Putamen (tissue), 1 donor: ENCODE measurements at regions not wholly inside any gene's neighbourhood (a gene's known extent, or its start where the extent isn't known, plus 50 kb on each side); places are given as distances from the start of the nearest gene placed in this dataset.

ENCODE experiments used
- DNase-seq: peaks from one replicate; pipeline ENCODE4 v3.0.0-alpha.2; 2016; ENCODE audit warnings: low spot score

- no peak for DNase-seq
These were observed 330.6 kb upstream of the IMPG1 start for GRCh38 chr6:76403064-76403463.

- no peak for DNase-seq
These were observed 325.5 kb upstream of the IMPG1 start for GRCh38 chr6:76397966-76398365.

DNA sequence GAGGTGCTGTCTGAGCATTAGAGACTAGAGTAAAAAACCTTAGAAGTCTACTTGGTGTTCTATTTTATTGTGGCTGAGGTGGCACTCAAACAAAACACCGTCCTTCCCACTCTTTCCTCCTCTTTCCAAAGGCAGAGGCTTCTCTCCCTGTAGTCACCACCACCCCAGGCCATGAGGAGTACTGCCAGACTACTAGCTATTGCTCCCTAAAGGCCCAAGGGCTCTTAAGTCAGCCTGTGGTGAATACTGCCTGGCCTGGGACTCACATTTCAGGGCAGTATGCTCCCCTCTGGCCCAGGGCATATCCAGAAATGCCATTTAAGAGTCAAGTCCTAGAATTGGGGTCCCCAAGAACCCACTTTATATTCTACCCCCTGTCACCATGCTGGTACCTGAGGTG lies 309.7 kb upstream of the IMPG1 start:
- DNase-seq: no peak

DNA sequence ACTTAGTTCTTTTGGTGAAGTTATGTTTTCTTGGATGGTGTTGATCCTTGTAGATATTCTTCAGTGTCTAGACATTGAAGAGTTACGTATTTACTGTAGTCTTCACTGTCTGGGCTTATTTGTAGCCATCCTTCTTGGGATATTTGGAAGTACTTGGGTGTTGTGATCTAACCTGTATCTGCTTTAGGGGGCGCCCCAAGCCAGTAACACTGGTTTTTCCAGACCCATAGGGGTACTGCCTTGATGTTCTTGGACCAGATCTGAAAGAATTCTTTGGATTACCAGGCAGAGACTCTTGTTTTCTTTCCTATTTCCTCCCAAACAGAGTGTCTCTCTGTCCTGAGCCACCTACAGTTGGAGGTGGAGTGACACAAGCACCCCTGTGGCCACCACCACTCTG lies 309.1 kb upstream of the IMPG1 start:
- no peak for DNase-seq

GRCh38 chr6:76351275-76351674 lies 278.8 kb upstream of the IMPG1 start:
- no peak for DNase-seq

- DNase-seq: no peak
These were observed 275.1 kb upstream of the IMPG1 start for GRCh38 chr6:76347539-76347938.

DNA sequence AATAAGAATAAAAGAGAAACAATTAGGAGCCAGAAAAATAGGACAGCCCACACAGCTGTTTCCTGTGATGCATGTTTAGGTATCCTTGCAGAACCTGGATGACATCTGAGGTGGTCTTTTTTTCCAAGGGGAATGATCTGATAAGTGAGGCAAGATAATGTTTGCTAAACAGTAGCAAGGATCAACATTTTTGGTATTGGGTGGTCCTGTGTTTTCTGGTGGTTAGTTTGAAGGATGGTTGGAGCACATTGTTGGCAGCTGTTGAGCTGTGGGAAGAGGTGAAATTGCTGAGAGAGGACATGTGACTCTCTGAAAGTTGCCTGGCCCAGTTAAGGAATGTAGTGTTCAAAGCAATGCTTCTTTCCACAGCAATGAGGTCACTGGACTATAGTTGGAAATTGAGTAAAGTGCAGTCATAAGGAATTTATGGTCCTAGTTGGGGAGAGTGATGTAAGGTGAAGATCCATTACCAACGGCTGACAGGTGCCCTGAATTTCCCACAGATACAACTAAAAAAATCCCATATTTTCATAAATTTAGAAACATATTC lies 270.2 kb upstream of the IMPG1 start:
- no peak for DNase-seq

- DNase-seq: no peak
These were observed 257.6 kb upstream of the IMPG1 start for GRCh38 chr6:76330031-76330430.

- DNase-seq: no peak
These were observed 254.4 kb upstream of the IMPG1 start for GRCh38 chr6:76326871-76327270.
